Stomach (tissue), 8 donors: ENCODE measurements at regions not wholly inside any gene's neighbourhood (a gene's known extent, or its start where the extent isn't known, plus 50 kb on each side); places are given as distances from the start of the nearest gene placed in this dataset.

ENCODE experiments used
- DNase-seq, 2 donors: peaks; one replicate each; pipeline versions ENCODE4 v3.0.0 to v3.0.0-alpha.2; 2013 to 2019
- H3K27ac ChIP-seq, 5 donors: fragments of 200-600 bp in 4 of 5; sonication (generic) in 4 of 5; one replicate each; pipeline ENCODE4 v1.5.1; 2013 to 2019; ENCODE audit warnings: mild to moderate bottlenecking in 1 of 5, moderate library complexity in 1 of 5
- H3K27me3 ChIP-seq, 3 donors: fragments of 200-600 bp; sonication (generic); one replicate each; pipeline ENCODE4 v1.5.1; 2017 to 2019; ENCODE audit warnings: mixed run types in 1 of 3
- H3K36me3 ChIP-seq, 4 donors: fragments of 200-600 bp; sonication (generic); 1 replicate in 3 of 4; 2 replicates in 1 of 4; pipeline ENCODE4 v1.5.1; 2016 to 2019
- H3K4me1 ChIP-seq, 4 donors: fragments of 200-600 bp; sonication (generic); one replicate each; pipeline ENCODE4 v1.5.1; 2016 to 2019
- H3K4me3 ChIP-seq, 4 donors: fragments of 200-600 bp; sonication (generic) in 3 of 4; one replicate each; pipeline ENCODE4 v1.5.1; 2016 to 2019; ENCODE audit warnings: mild to moderate bottlenecking in 1 of 4
- H3K9me3 ChIP-seq, 4 donors: fragments of 200-600 bp; sonication (generic); one replicate each; pipeline ENCODE4 v1.5.1; 2016 to 2019
- EP300 ChIP-seq: sonication (generic); formaldehyde crosslinking; IDR thresholded peaks from one replicate; pipeline ENCODE4 v1.6.1; 2017; ENCODE audit warnings: antibody characterized with exemption
- POLR2A ChIP-seq, 4 donors: fragments of 450-650 bp; IDR thresholded peaks; one replicate each; pipeline ENCODE4 v1.6.1; 2016; ENCODE audit warnings: antibody characterized with exemption in 4 of 4, control low read depth in 2 of 4, mild to moderate bottlenecking in 1 of 4, moderate library complexity in 1 of 4
- POLR2AphosphoS5 ChIP-seq, 3 donors: sonication (generic); formaldehyde crosslinking; IDR thresholded peaks; one replicate each; pipeline ENCODE4 v1.6.1; 2016; ENCODE audit warnings: antibody characterized with exemption in 3 of 3
- WGBS, 5 donors: extraction: QIAGEN DNeasy Blood & Tissue Kit in 3 of 5; methylation state at CpG; one replicate each; pipeline versions ENCODE4 v1.1.5 to v1.1.7; 2013 to 2018; 5-methylcytosine and 5-hydroxymethylcytosine counted together
- intact Hi-C: fragments of 100-400 bp; cut with DNase I; formaldehyde crosslinking; loops from one replicate; pipeline ENCODE4 v1.15.1; 2023; ENCODE audit warnings: low total_unique reads
- TF ChIP-seq, protein P1 (sequence below), 7 experiments: fragments of 450-650 bp in 4 of 7; fragments of 200-600 bp in 3 of 7; sonication (generic) in 3 of 7; IDR thresholded peaks; one replicate each; pipeline ENCODE4 v1.5.1; 2016 to 2019; ENCODE audit warnings: antibody characterized with exemption in 7 of 7, control low read depth in 2 of 7, mild to moderate bottlenecking in 1 of 7
- donor health status: healthy with polysubstance abuse.
- donor health status: Bipolar disorder and iron deficiency.
- donor health status: healthy.

DNA sequence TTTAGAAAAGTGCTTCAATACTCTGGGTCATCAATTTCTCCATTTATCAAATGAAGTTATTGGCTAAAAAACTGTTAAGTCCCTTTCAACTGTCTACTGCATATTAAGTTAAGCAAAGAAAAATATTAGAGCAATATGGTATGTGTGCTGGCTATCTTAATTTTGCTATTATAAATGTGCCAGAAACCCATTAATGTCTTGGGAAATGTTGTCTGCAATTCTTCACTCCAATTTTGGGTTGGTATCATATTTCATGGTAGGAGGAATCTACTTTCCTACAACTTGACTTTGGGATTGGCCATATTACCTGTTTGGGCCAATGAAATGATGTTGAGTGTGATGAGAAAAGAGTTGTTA, 1063.9 kb downstream of the PLA2G4A start:
- Histone ChIP-seq H3K4me1 (no peaks in the 10 kb centered on the region), H3K36me3 (no peaks in the 10 kb centered on the region), H3K9me3 (peaks cover 0 to 5% (median 0%) of the 10 kb centered on the region in 4 donors), H3K27ac (no peak overlapping the region), H3K4me3 (no peak overlapping the region), H3K27me3 (no peaks in the 10 kb centered on the region)
- intact Hi-C loops = no loop called here
- DNase-seq = no peak
- TF ChIP-seq EP300 (no peak), POLR2A (IDR thresholded peaks at IDR 0.05) (no peak), POLR2AphosphoS5 (IDR thresholded peaks at IDR 0.05) (no peak)
- TF ChIP-seq, protein P1, sequence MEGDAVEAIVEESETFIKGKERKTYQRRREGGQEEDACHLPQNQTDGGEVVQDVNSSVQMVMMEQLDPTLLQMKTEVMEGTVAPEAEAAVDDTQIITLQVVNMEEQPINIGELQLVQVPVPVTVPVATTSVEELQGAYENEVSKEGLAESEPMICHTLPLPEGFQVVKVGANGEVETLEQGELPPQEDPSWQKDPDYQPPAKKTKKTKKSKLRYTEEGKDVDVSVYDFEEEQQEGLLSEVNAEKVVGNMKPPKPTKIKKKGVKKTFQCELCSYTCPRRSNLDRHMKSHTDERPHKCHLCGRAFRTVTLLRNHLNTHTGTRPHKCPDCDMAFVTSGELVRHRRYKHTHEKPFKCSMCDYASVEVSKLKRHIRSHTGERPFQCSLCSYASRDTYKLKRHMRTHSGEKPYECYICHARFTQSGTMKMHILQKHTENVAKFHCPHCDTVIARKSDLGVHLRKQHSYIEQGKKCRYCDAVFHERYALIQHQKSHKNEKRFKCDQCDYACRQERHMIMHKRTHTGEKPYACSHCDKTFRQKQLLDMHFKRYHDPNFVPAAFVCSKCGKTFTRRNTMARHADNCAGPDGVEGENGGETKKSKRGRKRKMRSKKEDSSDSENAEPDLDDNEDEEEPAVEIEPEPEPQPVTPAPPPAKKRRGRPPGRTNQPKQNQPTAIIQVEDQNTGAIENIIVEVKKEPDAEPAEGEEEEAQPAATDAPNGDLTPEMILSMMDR (IDR thresholded peaks at IDR 0.05) = no peak

DNA sequence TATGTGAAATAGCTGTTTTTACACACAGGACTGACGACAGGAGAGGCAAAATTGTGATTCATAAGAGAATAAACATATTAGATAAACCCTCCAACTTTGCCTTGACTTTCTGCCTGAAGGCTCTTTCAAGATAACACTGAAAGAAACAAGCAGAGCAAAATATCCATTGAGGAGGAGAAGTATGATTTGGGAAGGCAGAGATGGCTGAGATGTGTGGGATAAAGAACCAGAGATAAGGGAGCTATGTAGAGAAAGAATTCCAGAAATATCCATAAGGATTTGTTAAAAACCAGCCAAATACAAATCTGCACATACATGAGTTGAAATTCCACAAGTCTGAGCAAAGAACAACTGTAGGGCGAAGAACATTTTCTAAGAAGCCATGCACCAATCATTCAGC, 1064.7 kb downstream of the PLA2G4A start:
- Histone ChIP-seq H3K36me3 (no peaks in the 10 kb centered on the region), H3K27ac (no peak overlapping the region), H3K4me1 (no peaks in the 10 kb centered on the region), H3K9me3 (peaks cover 0 to 5% (median 0%) of the 10 kb centered on the region in 4 donors), H3K4me3 (no peak overlapping the region), H3K27me3 (no peaks in the 10 kb centered on the region)
- intact Hi-C loops = no loop called here
- WGBS, 5 donors = 56 to 63% (median 58%) methylated on average over 2 of the region's 2 CpGs
- DNase-seq = no peak
- TF ChIP-seq POLR2A (IDR thresholded peaks at IDR 0.05) (no peak), POLR2AphosphoS5 (IDR thresholded peaks at IDR 0.05) (no peak), EP300 (no peak)
- TF ChIP-seq, protein P1 (IDR thresholded peaks at IDR 0.05) = no peak

DNA sequence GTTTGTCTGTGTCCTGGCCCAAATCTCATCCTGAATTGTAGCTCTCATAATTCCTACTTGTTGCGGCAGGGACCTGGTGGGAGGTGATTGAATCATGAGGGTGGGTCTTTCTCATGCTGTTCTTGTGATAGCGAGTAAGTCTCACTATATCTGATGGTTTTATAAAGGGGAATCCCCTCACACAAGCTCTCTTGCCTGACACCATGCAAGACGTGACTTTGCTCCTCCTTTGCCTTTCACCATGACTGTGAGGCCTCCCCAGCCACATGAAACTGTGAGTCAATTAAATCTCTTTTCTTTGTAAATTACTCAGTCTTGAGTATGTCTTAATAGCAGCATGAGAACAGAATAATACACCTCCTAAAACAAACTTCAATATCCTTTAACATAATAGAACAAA, 1065.6 kb downstream of the PLA2G4A start:
- Histone ChIP-seq H3K4me3 (no peak overlapping the region), H3K4me1 (no peaks in the 10 kb centered on the region), H3K36me3 (no peaks in the 10 kb centered on the region), H3K9me3 (peaks cover 0 to 5% (median 0%) of the 10 kb centered on the region in 4 donors), H3K27ac (no peak overlapping the region), H3K27me3 (no peaks in the 10 kb centered on the region)
- intact Hi-C loops = no loop called here
- WGBS, 5 donors = 79 to 86% (median 82%) methylated on average over 3 of the region's 3 CpGs
- no peak for DNase-seq
- TF ChIP-seq POLR2A (IDR thresholded peaks at IDR 0.05) = no peak
- TF ChIP-seq POLR2AphosphoS5 (IDR thresholded peaks at IDR 0.05) = no peak
- TF ChIP-seq EP300 = no peak
- TF ChIP-seq, protein P1 (IDR thresholded peaks at IDR 0.05) = no peak

DNA sequence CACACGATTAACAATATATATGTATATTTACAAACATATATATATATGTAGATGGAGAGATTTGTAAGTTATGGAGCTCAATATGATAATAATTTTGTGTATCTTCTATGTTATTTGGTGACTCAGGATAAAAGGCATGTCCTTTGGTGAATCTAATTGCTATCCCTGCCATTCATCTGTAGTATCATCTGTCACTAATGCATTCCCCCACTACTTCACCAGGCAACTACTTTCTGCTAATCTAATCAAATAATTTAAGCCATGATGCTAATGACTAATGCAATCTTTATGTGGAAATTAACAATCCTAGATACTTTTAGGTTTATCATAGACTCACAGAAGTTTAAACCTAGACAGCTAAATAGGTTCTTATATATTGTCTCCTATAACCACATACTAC, 1074.5 kb downstream of the PLA2G4A start:
- TF ChIP-seq, protein P1 (IDR thresholded peaks at IDR 0.05) = no peak
- TF ChIP-seq EP300 (no peak), POLR2AphosphoS5 (IDR thresholded peaks at IDR 0.05) (no peak), POLR2A (IDR thresholded peaks at IDR 0.05) (no peak)
- no peaks in the 10 kb centered on the region for H3K27me3 ChIP-seq
- H3K27ac ChIP-seq = no peak overlapping the region
- no peak for DNase-seq
- H3K36me3 ChIP-seq = no peaks in the 10 kb centered on the region
- no peak overlapping the region for H3K4me3 ChIP-seq
- no peaks in the 10 kb centered on the region for H3K9me3 ChIP-seq
- 63 to 82% (median 72%) methylated on average over 1 of the region's 1 CpG for WGBS, 5 donors
- H3K4me1 ChIP-seq = no peaks in the 10 kb centered on the region
- intact Hi-C loops = no loop called here
